NCI-H2196 treated with DMSO at 0.1 percent for 48 hours (cell line): ENCODE measurements at regions not wholly inside any gene's neighbourhood (a gene's known extent, or its start where the extent isn't known, plus 50 kb on each side); places are given as distances from the start of the nearest gene placed in this dataset.

Source experiments
- DNase-seq: peaks from one replicate; lab custom pipeline; 2025; ENCODE audit not compliant: unreplicated experiment; lab: John Stamatoyannopoulos, UW

- no peak for DNase-seq
These were observed 60.0 kb upstream of the SPRY2 start for GRCh38 chr13:80400865-80401426.

- no peak for DNase-seq
These were observed 59.4 kb upstream of the SPRY2 start for GRCh38 chr13:80400164-80400864.

DNA sequence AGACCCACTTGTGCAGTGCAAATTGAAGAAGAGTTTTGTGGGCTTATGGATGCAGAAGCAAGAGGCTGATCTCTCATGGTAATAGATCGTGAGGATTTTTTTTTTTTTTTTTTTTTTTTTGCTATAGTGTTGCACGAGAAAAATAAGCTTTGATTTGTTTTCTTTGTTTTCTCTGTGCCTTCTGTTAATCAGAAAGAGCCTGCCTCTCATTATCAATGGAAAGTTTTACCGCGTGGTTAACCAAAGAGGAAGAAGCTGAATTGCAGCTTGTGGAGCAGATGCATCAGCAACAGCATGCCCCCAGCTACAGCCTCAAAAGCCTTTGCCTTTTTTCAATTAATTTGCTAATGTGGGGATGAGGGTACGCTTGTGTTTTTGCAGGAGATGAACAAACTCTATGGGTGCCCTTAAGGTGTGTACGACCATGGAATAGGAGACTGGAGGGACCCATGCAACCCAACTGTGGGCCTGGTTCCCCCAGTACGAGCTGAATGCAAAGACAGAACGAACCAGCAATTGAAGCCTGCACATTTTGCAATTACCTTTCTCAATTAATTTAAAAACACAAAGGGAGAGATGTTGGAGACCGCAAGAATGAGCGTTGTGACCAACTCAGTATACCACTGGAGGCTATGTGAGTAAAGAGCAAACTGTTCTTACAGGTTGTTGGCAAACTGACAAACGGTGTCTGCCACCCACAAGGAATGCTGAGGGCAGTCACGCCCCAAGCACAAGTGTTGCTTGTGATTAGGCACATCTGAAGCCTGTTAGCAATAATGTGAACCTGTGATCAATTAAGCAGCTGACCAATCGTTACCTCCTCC, 58.6 kb upstream of the SPRY2 start:
- no peak for DNase-seq
